HG02981 (cell line): ENCODE measurements at regions not wholly inside any gene's neighbourhood (a gene's known extent, or its start where the extent isn't known, plus 50 kb on each side); places are given as distances from the start of the nearest gene placed in this dataset.
"Not testable (repeated sequence)": the region's sequence is repeated elsewhere in the genome, so short reads cannot be mapped to it uniquely, and the experiment has no call there.

ENCODE experiments used
- ATAC-seq: cut with Tn5 transposase; IDR thresholded peaks from one replicate; pipeline ENCODE4 v1.9.1; 2021; ENCODE audit warnings: mild to moderate bottlenecking, moderate library complexity; ENCODE audit not compliant: unreplicated experiment

DNA sequence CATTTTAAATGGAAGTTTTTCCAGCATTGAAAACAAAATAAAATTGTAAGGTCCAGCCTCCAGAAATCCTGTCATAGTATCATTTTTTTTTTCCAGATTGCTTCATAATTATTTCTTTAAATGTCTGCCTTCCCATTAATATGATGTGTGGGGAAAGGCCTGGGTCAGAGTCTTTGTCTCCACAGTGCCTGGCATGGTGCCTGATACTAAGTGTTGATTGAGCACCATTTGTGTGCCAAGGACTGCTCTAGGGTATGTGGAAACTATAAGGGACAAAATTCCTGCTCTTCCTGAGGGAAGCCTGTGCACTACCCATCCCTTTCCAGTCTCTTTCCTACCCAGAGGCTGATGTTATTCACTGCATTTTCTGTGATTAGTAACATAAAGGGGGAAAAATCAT, 53.1 kb upstream of the BEND4 start:
- no peak for ATAC-seq

DNA sequence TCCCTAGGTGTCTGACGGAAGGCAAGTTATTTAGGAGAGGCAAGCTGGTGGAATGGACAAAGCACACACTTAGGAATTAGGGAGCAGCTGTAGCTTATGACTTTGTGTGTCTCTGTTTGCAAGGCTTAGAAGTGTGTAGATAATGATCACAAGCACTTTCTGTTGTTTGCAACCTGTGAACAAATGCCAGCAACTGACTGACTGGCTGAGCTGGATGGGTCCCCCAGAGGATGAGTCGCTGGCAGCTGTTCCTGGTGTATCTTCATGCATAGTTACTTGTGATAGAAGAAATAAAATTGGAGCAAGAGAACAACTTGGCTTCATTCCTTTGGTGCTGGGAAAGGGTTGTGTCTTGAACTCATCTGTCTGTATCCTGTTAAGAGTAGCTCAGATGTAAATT, 64.2 kb upstream of the BEND4 start:
- ATAC-seq: no peak

DNA sequence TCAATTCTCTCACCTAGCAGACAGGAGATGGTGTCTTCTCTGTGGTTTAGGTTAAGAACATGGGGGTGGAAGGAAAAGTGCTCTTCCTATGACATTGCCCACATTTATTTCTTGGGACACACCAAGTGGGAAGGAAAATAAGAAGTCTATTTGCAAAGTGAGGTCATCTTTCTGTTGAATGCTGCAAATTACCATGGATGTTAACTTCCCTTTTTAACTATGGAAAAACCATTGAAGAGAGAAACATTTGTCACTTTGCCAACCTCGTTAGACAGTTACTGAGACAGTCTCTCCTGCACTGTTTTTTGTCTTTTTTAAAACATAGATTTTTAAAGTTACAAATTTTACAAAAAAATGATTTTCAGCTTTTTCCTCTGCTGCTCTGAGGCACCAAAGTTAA, 72.8 kb upstream of the BEND4 start:
- ATAC-seq: no peak

DNA sequence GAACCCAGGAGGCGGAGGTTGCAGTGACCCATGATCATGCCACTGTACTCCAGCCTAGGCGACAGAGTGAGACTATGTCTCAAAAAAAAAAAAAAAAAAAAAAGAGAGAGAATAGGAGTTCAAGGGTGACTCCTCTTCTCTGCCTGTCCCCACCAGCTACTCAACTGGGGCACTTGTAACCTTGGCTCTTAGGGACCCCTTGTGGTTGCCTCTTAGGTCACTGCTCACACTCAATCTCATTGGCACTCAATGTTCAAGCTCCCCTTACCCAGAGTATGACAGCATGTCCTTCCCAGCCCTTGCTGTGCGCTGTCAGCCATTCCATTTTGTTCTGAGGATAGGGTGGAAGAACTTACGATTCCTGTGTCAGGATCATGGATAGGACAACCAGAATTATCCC, 82.4 kb upstream of the BEND4 start:
- ATAC-seq: no peak

DNA sequence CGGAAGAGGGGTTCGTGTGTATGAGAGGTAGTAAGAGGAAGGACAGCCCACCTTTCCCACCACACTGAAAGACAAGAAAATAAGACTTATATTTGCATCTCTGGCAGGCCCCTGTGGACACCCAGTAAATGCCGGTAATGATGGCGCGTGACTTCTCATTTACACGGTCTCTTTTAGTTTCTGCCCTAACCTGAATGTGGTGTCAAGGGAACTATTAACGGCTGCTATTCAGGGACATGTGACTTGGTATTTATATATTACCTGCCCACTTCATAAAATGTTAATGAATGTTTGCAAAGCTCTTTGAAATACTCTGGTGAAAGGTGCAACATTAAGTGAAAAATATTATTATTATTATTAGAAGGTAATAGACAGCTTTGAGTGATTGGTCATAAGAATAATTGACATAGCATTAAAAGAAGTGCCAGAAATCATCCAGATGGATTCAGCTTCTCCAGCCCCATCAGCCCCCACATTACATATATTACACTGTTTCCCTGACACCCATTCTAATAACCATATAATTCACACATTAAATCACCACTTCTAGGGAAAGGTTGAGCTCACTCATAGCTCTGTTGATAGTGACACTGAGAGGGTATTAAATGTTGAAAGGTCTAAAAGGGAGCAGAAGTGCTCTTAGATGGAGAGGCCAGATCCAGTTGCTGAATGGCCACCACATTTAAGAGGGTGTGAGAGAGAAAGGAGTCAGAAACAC, 83.0 kb upstream of the BEND4 start:
- no peak for ATAC-seq

DNA sequence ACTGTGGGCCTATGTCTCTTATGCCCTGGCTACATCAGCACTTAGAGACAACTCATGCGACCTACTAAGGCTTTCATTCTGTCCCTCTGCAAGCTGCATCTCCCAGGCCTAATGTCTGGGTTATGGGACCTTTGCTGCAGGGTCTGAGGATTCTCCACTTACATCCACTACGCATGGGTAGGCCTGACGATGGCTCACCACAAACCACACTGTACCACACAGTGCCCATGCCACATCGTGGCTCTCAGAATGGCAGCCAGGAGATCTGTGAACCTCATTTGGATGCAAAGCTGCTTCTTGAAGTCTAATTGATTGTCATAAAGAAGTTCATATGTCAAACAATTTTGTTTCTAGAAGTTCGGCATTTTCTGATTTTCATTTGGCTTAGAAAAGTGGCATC, 84.6 kb upstream of the BEND4 start:
- ATAC-seq: no peak

DNA sequence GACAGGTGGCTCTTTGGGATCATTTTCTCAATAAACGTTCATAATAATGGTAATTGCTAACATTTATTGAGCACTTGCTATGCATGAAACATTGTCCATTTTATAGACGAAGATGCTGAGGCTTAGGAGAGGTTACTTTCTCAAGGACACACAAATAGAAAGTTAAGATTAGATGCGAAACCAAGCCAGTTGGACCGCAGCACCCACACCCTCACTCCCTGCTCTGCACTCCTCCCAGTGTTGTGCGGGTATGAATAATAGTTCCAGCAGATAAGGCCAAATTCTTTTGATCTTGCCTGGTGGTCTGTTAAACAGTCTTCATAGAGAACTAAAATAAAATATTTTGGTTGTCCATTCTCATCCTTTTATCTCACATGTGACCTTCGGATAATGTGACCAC, 85.0 kb upstream of the BEND4 start:
- no peak for ATAC-seq

DNA sequence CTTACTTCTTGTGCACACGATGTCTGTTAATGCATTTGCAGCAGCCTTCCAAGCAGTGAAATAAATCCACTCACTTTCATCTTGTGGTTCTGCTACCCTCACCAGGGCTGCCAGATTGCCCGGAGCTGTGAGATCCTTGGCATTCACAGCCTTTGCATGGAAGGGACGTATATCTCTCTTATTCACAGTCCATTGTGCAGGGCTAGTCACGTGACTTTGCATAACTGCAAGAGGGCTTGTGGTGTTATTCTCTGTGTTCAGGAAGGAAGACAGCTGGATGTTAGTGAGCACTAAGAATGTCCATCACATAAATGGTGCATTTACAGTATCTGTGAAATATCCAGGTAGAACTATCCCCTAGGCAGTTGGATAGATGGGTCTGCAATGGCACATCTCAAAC, 96.5 kb upstream of the BEND4 start:
- ATAC-seq: no peak

DNA sequence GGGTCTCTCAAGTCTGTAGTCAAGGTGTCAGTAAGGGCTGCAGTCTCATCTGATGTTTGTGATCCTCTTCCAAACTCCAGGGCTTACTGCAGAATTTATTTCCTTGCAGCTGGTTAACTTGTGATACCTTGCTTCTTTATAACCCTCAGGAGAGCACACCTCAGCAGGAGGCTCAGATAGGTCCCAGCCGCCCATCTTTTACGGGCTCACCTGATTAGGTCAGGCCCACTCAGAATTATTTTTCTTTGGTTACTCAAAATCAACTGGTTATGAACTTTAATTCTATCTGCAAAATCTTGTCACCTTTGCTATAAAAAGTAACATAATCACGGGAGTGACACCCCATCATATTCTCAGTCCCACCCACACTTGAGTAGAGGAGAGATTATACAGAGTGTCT, 99.9 kb upstream of the BEND4 start:
- ATAC-seq: no peak

DNA sequence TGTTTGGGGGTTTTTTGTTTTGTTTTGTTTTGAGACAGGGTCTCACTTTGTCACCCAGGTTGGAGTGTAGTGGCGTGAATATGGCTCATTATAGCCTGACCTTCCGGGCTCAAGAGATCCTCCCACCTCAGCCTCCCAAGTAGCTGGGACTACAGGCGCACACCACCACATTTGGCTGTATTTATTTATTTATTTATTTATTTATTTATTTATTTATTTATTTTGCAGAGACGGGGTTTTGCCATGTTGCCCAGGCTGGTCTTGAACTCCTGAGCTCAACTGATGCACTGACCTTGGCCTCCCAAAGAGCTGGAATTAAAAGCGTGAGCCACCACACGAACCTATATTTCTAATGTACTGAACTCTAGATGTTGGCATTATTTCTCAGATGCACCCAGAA, 105.2 kb upstream of the BEND4 start:
- ATAC-seq: not testable (repeated sequence)

DNA sequence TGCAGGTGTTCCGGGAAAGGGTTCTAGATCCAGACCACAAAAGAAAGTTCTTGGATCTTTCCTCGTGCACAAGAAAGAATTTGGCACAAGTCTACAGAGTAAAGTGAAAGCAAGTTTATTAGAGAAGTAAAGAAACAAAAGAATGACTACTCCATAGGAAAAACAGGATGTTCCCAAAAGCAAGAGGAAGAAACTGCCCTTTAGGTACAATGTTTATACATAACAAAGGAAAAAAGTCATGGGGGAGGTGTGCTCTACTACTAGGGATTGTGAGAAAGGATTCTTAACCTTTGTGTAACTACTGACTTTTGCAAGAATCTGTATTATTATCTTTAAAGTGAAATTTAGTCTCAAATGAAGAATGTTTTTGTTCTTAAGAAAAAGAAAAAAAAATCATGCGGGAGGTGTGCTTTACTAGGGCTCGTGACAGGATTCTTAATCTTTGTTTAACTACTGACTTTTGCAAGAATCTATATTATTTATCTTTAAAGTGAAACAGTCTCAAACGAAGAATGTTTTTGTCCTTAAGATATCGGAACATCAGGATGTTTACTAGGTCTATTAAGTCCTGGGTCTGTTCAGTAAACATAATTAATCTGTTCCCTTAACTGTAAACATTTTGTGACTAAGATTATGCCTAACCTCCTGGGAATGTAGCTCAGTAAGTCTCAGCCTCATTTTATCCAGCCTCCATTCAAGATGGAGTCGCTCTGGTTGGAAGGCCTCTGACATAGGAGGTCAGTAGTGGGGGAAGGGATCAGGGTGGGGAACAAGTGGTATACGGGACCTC, 110.4 kb upstream of the BEND4 start:
- ATAC-seq: no peak

DNA sequence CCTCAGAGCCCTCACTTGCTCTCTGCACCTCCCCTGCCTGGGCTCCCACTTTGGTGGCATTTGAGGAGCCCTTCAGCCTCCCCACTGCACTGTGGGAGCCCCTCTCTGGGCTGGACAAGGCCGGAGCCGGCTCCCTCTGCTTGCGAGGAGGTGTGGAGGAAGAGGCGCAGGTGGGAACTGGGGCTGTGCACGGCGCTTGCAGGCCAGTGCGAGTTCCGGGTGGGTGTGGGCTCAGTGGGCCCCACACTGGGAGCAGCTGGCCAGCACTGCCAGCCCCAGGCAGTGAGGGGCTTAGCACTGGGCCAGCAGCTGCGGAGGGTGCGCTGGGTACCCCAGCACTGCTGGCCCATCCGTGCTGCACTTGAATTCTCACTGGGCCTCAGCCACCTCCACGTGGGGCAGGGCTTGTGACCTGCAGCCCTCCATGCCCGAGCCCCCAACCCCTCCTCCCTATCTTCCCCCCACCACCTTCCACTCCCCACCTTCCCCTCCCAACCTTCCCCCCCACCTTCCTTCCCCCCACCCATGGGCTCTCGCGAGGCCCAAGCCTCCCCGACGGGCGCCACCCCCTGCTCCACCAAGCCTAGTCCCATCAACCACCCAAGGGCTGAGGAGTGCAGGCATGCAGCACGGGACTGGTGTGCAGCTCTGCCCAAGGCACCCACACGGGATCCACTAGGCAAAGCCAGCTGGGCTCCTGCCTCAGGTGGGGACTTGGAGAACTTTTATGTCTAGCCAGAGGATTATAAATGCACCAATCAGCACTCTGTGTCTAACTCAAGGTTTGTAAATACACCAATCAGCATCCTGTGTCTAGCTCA, 113.5 kb upstream of the BEND4 start:
- ATAC-seq: no peak

DNA sequence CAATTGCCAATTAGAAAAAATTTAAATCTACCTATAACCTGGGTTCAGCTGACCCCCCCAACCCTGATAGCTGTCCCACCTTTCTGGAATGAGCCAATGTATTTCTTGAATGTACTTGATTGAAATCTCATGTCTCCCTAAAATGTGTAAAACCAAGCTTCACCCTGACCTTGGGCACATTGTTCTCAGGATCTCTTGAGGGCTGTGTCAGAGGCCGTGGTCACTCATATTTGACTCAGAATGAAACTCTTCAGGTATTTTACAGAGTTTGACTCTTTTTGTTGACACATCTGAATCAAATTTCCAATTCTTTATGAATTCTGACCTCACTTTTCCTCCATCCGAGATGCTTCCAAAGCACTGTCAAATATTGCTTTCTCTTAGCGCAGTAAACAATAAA, 115.3 kb upstream of the BEND4 start:
- ATAC-seq: peak; percentile 53

DNA sequence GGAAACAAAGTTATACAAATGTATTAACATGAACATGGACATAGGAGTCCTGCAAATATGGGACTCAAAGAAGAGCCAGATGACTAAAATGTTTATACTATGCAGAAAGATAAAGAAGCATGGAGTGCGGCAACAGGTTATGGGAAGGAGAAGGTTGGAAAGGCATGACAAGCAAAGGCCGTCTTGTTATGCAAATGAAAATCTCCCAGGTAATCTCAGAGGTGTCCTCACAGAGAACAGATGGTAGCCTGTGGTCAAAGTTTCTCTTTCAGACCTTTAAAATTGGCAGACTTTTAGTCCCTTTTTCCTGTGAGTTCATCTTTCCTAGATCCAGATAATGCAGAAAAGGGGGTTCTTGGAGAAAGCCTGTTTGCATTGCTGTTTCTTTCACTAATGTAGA, 116.4 kb upstream of the BEND4 start:
- ATAC-seq: no peak

DNA sequence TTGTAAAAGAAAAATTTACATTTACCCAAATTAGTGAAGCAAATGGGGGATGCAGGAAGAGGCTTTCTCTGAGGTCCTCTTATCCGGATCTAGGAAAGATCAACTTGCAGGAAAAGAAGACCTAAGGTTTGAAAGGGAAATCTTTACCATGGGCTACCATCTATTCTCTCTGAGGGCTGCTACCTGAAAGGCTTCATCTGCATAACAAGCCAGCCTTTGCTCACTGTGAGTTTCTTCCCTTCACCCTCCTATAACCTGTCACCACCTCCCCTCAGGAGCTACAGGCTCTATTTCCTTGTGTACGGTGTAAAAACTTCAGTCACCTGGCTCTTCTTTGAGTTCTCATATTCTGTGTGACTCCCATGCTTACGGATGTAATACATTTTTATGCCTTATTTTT, 118.6 kb upstream of the BEND4 start:
- no peak for ATAC-seq

DNA sequence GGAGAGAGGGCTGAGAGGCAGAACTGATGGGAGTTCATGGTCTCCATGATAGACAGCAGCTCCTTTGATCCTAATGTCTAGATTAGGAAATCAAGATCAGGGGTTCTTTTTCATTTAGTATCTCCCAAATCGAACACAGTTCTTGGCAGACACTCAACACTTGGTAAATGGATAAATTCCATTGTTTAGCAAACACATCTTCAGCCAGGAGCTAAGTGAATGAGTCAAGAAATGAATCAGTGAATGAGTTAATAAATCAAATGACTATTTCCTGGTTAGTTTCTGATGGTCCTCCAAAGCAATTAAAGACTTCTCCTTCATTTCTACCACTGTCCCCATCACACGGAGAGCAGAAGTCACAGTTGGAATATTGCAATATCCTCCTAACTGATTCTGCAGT, 120.0 kb upstream of the SHISA3 start:
- no peak for ATAC-seq

DNA sequence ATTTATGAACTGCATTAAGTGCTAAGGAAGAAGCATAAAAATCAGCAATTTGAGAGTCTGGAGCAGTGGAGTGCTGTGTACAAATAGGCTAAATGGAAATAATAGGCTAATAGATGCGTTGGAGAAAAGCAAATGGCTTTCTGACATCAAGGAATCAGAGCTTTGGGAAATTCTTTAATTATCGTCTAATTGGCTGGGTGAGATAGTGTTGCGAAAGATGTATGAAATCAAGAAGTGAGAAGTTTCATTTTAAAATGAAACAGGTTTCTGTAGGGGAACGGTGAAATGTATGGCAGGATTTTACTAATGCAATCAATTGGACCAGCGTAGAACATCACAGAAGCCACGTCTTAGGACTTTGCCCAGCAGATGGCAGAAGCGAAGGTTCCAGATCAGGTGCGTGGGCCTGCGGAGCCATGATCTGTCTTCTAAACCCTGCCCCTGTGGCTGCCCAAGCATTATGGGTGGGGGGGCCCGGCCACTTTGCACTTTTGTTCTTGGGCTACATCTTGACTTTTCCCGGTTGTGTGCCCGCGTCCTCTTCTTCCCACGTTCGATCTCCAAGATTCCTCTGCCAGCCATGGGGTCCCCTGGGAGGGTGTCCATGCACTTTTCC, 118.5 kb upstream of the SHISA3 start:
- ATAC-seq: no peak

DNA sequence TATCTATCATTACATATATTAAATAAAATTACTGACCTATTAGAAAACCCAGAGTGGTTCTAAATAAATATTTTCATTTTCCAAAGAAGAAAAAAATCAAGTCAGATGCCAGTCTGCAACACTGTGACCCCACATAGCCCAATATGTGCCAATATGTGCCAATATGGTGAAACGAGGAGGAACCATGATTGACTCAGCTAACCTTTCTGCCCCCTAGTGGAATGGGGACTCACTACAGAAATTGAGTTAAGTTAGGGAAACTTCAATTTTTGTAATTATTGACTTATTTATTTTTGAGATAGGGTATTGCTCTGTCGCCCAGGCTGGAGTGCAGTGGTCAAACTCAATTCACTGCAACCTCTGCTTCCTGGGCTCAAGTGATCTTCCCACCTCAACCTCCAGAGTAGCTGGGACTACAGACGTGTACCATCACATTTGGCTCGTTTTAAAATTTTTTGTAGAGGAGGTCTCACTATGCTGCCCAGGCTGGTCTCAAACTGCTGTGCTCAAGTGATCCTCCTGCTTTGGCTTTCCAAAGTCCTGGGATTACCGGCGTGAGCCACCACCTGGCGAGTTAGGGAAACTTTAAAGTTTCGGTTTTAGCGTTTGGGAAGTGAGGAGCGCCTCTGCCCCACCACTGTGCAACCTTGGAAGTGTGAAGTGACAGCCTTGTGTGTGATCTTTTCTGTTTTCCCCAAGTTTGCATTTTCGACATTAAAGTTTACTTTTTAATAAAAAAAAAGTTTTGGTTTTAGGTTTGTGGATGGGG, 116.8 kb upstream of the SHISA3 start:
- ATAC-seq: no peak

DNA sequence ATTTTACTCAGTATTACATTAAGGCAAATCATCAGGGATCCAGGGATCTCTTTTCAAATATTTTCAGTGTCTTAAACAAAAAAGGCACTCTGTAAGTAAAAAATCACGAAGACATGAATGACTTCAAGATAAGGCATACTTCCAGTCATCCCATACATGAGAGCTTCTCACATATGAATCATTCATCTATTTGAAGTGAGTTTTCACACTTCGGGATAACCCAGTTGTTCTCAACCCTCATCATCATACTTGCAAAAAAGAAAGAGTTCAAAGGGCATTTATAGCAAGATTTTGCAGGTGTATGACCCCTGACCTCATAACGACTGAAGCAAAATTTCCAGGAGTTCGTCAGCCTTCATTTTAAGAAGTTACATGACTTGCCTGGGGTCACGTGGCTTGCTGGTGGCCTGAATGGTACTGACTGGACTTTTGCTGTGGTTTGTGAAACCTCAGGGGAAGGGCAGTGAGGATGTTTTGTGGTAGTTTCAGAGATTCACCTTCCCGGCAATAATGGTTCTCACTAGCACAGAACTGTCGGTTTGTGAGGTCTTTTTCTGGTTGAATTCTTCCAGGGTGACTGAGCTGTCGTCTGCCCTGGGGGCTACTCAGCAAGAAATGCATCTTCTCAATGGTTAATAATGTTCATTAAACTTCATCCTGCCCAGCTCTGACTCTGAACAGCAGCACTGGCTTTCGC, 115.8 kb upstream of the SHISA3 start:
- peak; percentile 59 for ATAC-seq
